SK-N-SH (cell line): ENCODE measurements at regions not wholly inside any gene's neighbourhood (a gene's known extent, or its start where the extent isn't known, plus 50 kb on each side); places are given as distances from the start of the nearest gene placed in this dataset.

Experiments
- CTCF ChIA-PET: fragments of 300-600, 350-600 bp; formaldehyde crosslinking; extraction: SDS; loops from one replicate; lab custom pipeline; 2021; lab: Yijun Ruan, JAX
- POLR2A ChIA-PET: fragments of 350-600 bp; sonication (Branson Sonifier 250); formaldehyde crosslinking; extraction: SDS; loops from one replicate; lab custom pipeline; 2020; ENCODE audit warnings: antibody characterized with exemption, inconsistent platforms; lab: Yijun Ruan, JAX
- DNase-seq: peaks from one replicate; pipeline ENCODE4 v3.0.0; 2012
- H2AFZ ChIP-seq: fragments of 200-600 bp; sonication (generic); 2 replicates; pipeline ENCODE4 v1.8.1; 2016; ENCODE audit warnings: antibody characterized with exemption, mild to moderate bottlenecking, low read depth
- H3F3A ChIP-seq: fragments of 200-600 bp; sonication (generic); replicated peaks from 2 replicates; pipeline ENCODE3; 2016; ENCODE audit warnings: antibody characterized with exemption, mild to moderate bottlenecking; ENCODE audit not compliant: insufficient read depth
- H3K27ac ChIP-seq, 2 experiments: fragments of 200-500 bp in 1 of 2; fragments of 200-600 bp in 1 of 2; sonication (Bioruptor generic) in 1 of 2; sonication (generic), shearing (Covaris generic) in 1 of 2; 2 replicates each; pipeline versions ENCODE4 v1.5.1 to v1.6.1; 2014 to 2016; ENCODE audit warnings: low read depth in 2 of 2, inconsistent platforms in 1 of 2, low read length in 1 of 2, mild to moderate bottlenecking in 1 of 2, mixed read lengths in 1 of 2
- H3K27me3 ChIP-seq: fragments of 200-600 bp; sonication (generic), shearing (Covaris generic); 2 replicates; pipeline ENCODE4 v1.6.1; 2016; ENCODE audit warnings: mixed run types; ENCODE audit not compliant: insufficient read depth
- H3K36me3 ChIP-seq, 2 experiments: fragments of 200-500 bp in 1 of 2; fragments of 200-600 bp in 1 of 2; sonication (Bioruptor generic) in 1 of 2; sonication (generic) in 1 of 2; replicated peaks in 1 of 2; 2 replicates each; pipeline versions ENCODE3 to v1.5.1; 2014 to 2016; ENCODE audit warnings: low read length in 1 of 2, mild to moderate bottlenecking in 1 of 2; ENCODE audit not compliant: insufficient read depth in 2 of 2, control insufficient read depth in 1 of 2
- H3K4me1 ChIP-seq, 2 experiments: fragments of 200-500 bp in 1 of 2; fragments of 200-600 bp in 1 of 2; sonication (Bioruptor generic) in 1 of 2; sonication (generic), shearing (Covaris generic) in 1 of 2; 2 replicates each; pipeline versions ENCODE4 v1.5.1 to v1.6.1; 2014 to 2016; ENCODE audit warnings: low read depth in 1 of 2, low read length in 1 of 2, mixed run types in 1 of 2; ENCODE audit not compliant: insufficient read depth in 2 of 2, control insufficient read depth in 1 of 2
- H3K4me2 ChIP-seq: fragments of 200-600 bp; sonication (generic), shearing (Covaris generic); 2 replicates; pipeline ENCODE4 v1.6.1; 2017; ENCODE audit warnings: mixed run types
- H3K4me3 ChIP-seq, 2 experiments: fragments of 200-500 bp in 1 of 2; fragments of 200-600 bp in 1 of 2; sonication (Bioruptor generic) in 1 of 2; sonication (generic), shearing (Covaris generic) in 1 of 2; 2 replicates each; pipeline versions ENCODE4 v1.5.1 to v1.8.1; 2014 to 2016; ENCODE audit warnings: low read depth in 2 of 2, inconsistent platforms in 1 of 2, low read length in 1 of 2, mild to moderate bottlenecking in 1 of 2, mixed read lengths in 1 of 2, moderate library complexity in 1 of 2
- H3K79me2 ChIP-seq: fragments of 200-600 bp; sonication (generic); 2 replicates; pipeline ENCODE4 v1.8.1; 2017; ENCODE audit warnings: mild to moderate bottlenecking; ENCODE audit not compliant: insufficient read depth
- H3K9ac ChIP-seq: fragments of 200-600 bp; sonication (generic); 2 replicates; pipeline ENCODE4 v1.6.1; 2017; ENCODE audit warnings: mixed run types
- H3K9me2 ChIP-seq: fragments of 200-600 bp; sonication (generic); 2 replicates; pipeline ENCODE4 v1.6.1; 2017; ENCODE audit warnings: mixed run types
- H3K9me3 ChIP-seq: fragments of 200-600 bp; sonication (generic); 2 replicates; pipeline ENCODE4 v1.6.1; 2017; ENCODE audit warnings: mixed run types, mild to moderate bottlenecking, moderate library complexity
- H4K20me1 ChIP-seq: fragments of 200-600 bp; sonication (generic); 2 replicates; pipeline ENCODE4 v1.6.1; 2017; ENCODE audit warnings: mild to moderate bottlenecking, mixed run types; ENCODE audit not compliant: insufficient read depth
- FOXJ3 ChIP-seq: sonication (generic); formaldehyde crosslinking; IDR thresholded peaks from 2 replicates; pipeline ENCODE4 v1.5.1; 2020; ENCODE audit warnings: mild to moderate bottlenecking, missing genetic modification reagents
- FOXM1 ChIP-seq: IDR thresholded peaks from 2 replicates; pipeline ENCODE4 v1.4.0; 2012; ENCODE audit warnings: low read depth, mild to moderate bottlenecking
- GABPA ChIP-seq: IDR thresholded peaks from 2 replicates; pipeline ENCODE4 v1.4.0; 2012; ENCODE audit warnings: low read depth, mild to moderate bottlenecking
- MAX ChIP-seq: IDR thresholded peaks from 2 replicates; pipeline ENCODE4 v1.4.0; 2012; ENCODE audit warnings: low read depth
- NRF1 ChIP-seq: IDR thresholded peaks from 2 replicates; pipeline ENCODE4 v1.6.1; 2012; ENCODE audit warnings: low read depth, mild to moderate bottlenecking, low read length
- PBX3 ChIP-seq: IDR thresholded peaks from 2 replicates; pipeline ENCODE4; 2012
- POLR2AphosphoS5 ChIP-seq: IDR thresholded peaks from 2 replicates; pipeline ENCODE4 v1.6.1; 2012; ENCODE audit warnings: low read depth, low read length
- RAD21 ChIP-seq: IDR thresholded peaks from 2 replicates; pipeline ENCODE4 v1.6.1; 2012; ENCODE audit warnings: mild to moderate bottlenecking, low read length
- RFX5 ChIP-seq: IDR thresholded peaks from 2 replicates; pipeline ENCODE4 v1.6.1; 2012; ENCODE audit warnings: mild to moderate bottlenecking, improper control_type of control experiment, low read length
- RXRA ChIP-seq: IDR thresholded peaks from 2 replicates; pipeline ENCODE4 v1.4.0; 2012; ENCODE audit warnings: low read depth, mild to moderate bottlenecking, borderline replicate concordance
- SIN3A ChIP-seq: IDR thresholded peaks from 2 replicates; pipeline ENCODE4 v1.6.1; 2012; ENCODE audit warnings: low read depth, mild to moderate bottlenecking, low read length, moderate library complexity, borderline replicate concordance
- SMC3 ChIP-seq: IDR thresholded peaks from 2 replicates; pipeline ENCODE4 v1.6.1; 2012; ENCODE audit warnings: low read depth, low read length, improper control_type of control experiment
- TEAD4 ChIP-seq: IDR thresholded peaks from 2 replicates; pipeline ENCODE4 v1.4.0; 2012; ENCODE audit warnings: mild to moderate bottlenecking, borderline replicate concordance; ENCODE audit not compliant: insufficient read depth
- ZBTB33 ChIP-seq: IDR thresholded peaks from 2 replicates; pipeline ENCODE4 v1.4.0; 2012; ENCODE audit warnings: low read depth, borderline replicate concordance
- WGBS: methylation state at CpG from one replicate; pipeline ENCODE4 v1.1.6; 2017; ENCODE audit warnings: low lambda C conversion rate; 5-methylcytosine and 5-hydroxymethylcytosine counted together
- TF ChIP-seq, protein P1 (sequence below): fragments of 150-350 bp; IDR thresholded peaks from 2 replicates; pipeline ENCODE4 v1.6.1; 2016; ENCODE audit warnings: mild to moderate bottlenecking, low read depth, low read length
- TF ChIP-seq, protein P2 (sequence below): IDR thresholded peaks from 2 replicates; pipeline ENCODE4 v1.6.1; 2012; ENCODE audit warnings: mild to moderate bottlenecking, low read depth, low read length, moderate library complexity
- TF ChIP-seq, protein P3 (sequence below): IDR thresholded peaks from 2 replicates; pipeline ENCODE4 v1.4.0; 2012; ENCODE audit warnings: low read depth, borderline replicate concordance
- TF ChIP-seq, protein P4 (sequence below): fragments of 200-600 bp; sonication (generic); IDR thresholded peaks from 2 replicates; pipeline ENCODE4 v1.6.1; 2017; ENCODE audit warnings: antibody characterized with exemption, mild to moderate bottlenecking, moderate library complexity

- no peaks in the 10 kb centered on the region for H4K20me1 ChIP-seq
- no peaks in the 10 kb centered on the region for H3K36me3 ChIP-seq
- no peak overlapping the region for H3K27ac ChIP-seq
- H3K79me2 ChIP-seq = no peaks in the 10 kb centered on the region
- H3F3A ChIP-seq = peaks cover 19% of the 10 kb centered on the region
- ChIA-PET POLR2A (no interaction called here), CTCF (no interaction called here)
- no peak overlapping the region for H3K4me2 ChIP-seq
- no peaks in the 10 kb centered on the region for H3K9me3 ChIP-seq
- H3K4me3 ChIP-seq = no peak overlapping the region
- WGBS = 85% methylated on average over 2 of the region's 2 CpGs
- H2AFZ ChIP-seq = no peak overlapping the region
- TF ChIP-seq, protein P1, sequence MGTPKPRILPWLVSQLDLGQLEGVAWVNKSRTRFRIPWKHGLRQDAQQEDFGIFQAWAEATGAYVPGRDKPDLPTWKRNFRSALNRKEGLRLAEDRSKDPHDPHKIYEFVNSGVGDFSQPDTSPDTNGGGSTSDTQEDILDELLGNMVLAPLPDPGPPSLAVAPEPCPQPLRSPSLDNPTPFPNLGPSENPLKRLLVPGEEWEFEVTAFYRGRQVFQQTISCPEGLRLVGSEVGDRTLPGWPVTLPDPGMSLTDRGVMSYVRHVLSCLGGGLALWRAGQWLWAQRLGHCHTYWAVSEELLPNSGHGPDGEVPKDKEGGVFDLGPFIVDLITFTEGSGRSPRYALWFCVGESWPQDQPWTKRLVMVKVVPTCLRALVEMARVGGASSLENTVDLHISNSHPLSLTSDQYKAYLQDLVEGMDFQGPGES = no peak
- TF ChIP-seq RXRA = no peak
- no peak for TF ChIP-seq NRF1
- TF ChIP-seq, protein P2, sequence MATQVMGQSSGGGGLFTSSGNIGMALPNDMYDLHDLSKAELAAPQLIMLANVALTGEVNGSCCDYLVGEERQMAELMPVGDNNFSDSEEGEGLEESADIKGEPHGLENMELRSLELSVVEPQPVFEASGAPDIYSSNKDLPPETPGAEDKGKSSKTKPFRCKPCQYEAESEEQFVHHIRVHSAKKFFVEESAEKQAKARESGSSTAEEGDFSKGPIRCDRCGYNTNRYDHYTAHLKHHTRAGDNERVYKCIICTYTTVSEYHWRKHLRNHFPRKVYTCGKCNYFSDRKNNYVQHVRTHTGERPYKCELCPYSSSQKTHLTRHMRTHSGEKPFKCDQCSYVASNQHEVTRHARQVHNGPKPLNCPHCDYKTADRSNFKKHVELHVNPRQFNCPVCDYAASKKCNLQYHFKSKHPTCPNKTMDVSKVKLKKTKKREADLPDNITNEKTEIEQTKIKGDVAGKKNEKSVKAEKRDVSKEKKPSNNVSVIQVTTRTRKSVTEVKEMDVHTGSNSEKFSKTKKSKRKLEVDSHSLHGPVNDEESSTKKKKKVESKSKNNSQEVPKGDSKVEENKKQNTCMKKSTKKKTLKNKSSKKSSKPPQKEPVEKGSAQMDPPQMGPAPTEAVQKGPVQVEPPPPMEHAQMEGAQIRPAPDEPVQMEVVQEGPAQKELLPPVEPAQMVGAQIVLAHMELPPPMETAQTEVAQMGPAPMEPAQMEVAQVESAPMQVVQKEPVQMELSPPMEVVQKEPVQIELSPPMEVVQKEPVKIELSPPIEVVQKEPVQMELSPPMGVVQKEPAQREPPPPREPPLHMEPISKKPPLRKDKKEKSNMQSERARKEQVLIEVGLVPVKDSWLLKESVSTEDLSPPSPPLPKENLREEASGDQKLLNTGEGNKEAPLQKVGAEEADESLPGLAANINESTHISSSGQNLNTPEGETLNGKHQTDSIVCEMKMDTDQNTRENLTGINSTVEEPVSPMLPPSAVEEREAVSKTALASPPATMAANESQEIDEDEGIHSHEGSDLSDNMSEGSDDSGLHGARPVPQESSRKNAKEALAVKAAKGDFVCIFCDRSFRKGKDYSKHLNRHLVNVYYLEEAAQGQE = no peak
- TF ChIP-seq, protein P3, sequence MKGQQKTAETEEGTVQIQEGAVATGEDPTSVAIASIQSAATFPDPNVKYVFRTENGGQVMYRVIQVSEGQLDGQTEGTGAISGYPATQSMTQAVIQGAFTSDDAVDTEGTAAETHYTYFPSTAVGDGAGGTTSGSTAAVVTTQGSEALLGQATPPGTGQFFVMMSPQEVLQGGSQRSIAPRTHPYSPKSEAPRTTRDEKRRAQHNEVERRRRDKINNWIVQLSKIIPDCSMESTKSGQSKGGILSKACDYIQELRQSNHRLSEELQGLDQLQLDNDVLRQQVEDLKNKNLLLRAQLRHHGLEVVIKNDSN = no peak
- no peak for TF ChIP-seq RFX5
- TF ChIP-seq, protein P4, sequence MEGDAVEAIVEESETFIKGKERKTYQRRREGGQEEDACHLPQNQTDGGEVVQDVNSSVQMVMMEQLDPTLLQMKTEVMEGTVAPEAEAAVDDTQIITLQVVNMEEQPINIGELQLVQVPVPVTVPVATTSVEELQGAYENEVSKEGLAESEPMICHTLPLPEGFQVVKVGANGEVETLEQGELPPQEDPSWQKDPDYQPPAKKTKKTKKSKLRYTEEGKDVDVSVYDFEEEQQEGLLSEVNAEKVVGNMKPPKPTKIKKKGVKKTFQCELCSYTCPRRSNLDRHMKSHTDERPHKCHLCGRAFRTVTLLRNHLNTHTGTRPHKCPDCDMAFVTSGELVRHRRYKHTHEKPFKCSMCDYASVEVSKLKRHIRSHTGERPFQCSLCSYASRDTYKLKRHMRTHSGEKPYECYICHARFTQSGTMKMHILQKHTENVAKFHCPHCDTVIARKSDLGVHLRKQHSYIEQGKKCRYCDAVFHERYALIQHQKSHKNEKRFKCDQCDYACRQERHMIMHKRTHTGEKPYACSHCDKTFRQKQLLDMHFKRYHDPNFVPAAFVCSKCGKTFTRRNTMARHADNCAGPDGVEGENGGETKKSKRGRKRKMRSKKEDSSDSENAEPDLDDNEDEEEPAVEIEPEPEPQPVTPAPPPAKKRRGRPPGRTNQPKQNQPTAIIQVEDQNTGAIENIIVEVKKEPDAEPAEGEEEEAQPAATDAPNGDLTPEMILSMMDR = no peak
- no peak for TF ChIP-seq POLR2AphosphoS5
- TF ChIP-seq ZBTB33 = no peak
- no peak for TF ChIP-seq TEAD4
- TF ChIP-seq SMC3 = no peak
- no peak for TF ChIP-seq RAD21
- TF ChIP-seq SIN3A = no peak
- TF ChIP-seq GABPA = no peak
- TF ChIP-seq PBX3 = no peak
- no peak for TF ChIP-seq FOXJ3
- no peak for TF ChIP-seq FOXM1
- no peak for TF ChIP-seq MAX
- H3K4me1 ChIP-seq = peaks cover 0 to 8% of the 10 kb centered on the region in 2 experiments; a peak in 1 of 4 replicates
- DNase-seq = no peak
- no peaks in the 10 kb centered on the region for H3K9me2 ChIP-seq
- H3K9ac ChIP-seq = no peak overlapping the region
- H3K27me3 ChIP-seq = no peaks in the 10 kb centered on the region
Observed at GRCh38 chr18:41131050-41131449, 824.0 kb upstream of the PIK3C3 start.
